Fibroblast of lung (primary cell): ENCODE measurements at regions not wholly inside any gene's neighbourhood (a gene's known extent, or its start where the extent isn't known, plus 50 kb on each side); places are given as distances from the start of the nearest gene placed in this dataset.

Source experiments
- EZH2 ChIP-seq: IDR thresholded peaks from 2 replicates; pipeline ENCODE4 v1.5.1; 2012; ENCODE audit warnings: low read length, control low read depth, mild to moderate bottlenecking; ENCODE audit errors: missing control alignments
- TF ChIP-seq, protein P1 (sequence below), 2 donors: IDR thresholded peaks in 1 of 2; conservative IDR thresholded peaks in 1 of 2; 1 replicate in 1 of 2; 2 replicates in 1 of 2; pipeline ENCODE4 v1.5.1; 2011 to 2012; ENCODE audit warnings: low read length in 2 of 2, control low read depth in 1 of 2, inconsistent platforms in 1 of 2, low read depth in 1 of 2, mild to moderate bottlenecking in 1 of 2

DNA sequence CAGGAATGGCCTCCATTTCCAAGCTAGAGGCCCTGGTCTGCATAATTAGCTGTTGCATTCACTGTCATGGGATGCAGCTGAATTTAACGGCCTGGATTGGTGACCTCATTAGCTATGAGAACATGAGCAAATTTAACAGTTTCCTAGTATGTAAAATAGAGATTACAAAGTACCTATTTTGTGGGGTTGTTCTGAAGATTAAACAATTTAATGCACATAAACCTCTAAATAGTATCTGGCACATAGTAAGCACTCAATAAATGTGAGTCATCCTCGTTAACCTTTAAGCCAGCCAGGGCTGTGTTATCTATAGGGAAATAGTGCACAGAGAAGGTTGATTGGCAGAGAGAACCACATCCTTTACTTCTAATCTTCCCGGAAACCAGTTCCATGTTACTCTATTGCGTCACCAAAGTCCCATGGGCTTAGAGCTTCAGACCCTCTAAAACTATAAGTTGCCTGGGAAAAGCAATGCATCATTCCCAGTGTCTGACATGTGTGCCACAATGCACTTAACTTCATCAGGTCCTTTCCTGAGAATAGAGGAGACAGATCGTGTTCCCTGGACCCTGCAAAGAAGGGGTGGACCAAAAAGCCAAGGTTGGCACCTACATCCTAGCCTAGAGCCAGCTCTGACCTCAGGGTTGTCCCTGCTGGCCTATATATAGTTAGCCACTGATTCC, 196.5 kb downstream of the LNPK start:
- TF ChIP-seq, protein P1, sequence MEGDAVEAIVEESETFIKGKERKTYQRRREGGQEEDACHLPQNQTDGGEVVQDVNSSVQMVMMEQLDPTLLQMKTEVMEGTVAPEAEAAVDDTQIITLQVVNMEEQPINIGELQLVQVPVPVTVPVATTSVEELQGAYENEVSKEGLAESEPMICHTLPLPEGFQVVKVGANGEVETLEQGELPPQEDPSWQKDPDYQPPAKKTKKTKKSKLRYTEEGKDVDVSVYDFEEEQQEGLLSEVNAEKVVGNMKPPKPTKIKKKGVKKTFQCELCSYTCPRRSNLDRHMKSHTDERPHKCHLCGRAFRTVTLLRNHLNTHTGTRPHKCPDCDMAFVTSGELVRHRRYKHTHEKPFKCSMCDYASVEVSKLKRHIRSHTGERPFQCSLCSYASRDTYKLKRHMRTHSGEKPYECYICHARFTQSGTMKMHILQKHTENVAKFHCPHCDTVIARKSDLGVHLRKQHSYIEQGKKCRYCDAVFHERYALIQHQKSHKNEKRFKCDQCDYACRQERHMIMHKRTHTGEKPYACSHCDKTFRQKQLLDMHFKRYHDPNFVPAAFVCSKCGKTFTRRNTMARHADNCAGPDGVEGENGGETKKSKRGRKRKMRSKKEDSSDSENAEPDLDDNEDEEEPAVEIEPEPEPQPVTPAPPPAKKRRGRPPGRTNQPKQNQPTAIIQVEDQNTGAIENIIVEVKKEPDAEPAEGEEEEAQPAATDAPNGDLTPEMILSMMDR (conservative IDR thresholded peaks at IDR 0.05 in 1 of 2, IDR thresholded peaks at IDR 0.05 in 1 of 2; ENCODE audit: low read depth in 1 of 2, low read length in 2 of 2), result no peak
- no peak for TF ChIP-seq EZH2
